ENCODE measurements at regions not wholly inside any gene's neighbourhood (a gene's known extent, or its start where the extent isn't known, plus 50 kb on each side); places are given as distances from the start of the nearest gene placed in this dataset.
A peak's percentile ranks its signal among the peaks of the same experiment; 100 is the strongest.

DNA sequence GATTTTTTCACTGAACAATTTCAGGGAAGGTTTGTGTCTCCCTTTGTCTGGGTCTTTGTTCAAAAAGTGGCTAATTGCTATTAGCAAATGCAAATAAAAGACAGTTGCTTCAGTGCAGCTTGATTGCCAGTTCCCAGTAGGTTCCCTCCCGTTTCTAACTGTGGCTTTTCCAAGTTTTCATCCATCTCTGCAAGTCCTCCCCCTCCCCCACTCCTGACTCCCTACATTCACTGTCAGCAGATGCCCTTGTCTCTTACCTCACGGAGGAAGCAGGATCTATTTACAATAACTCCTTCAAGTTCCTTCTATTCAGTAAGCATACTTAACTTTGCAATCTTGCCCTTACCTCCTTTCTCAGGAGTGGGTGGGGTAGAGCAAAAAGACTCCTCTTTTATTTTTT lies 55.4 kb upstream of the SCEL start:
- H3K4me1 Mint-ChIP-seq, result peaks cover 9% of the 10 kb centered on the region
- H3K27ac Mint-ChIP-seq, result no peak overlapping the region
- intact Hi-C loops (cut with micrococcal nuclease), result no loop called here
- peaks cover 0 to 8% (median 3%) of the 10 kb centered on the region in 7 donors for H3K9me3 Mint-ChIP-seq
- no peaks in the 10 kb centered on the region for H3K79me2 ChIP-seq (ENCODE audit: insufficient read depth, low read length)
- no peaks in the 10 kb centered on the region for H3K27me3 ChIP-seq (ENCODE audit: control insufficient read depth in 2 of 2, insufficient read depth in 2 of 2, low read length in 2 of 2)
- no peaks in the 10 kb centered on the region for H4K20me1 ChIP-seq (ENCODE audit: insufficient read depth, low read length)
- no peak overlapping the region for H3K9ac ChIP-seq (ENCODE audit: insufficient read depth, low read length, poor library complexity, severe bottlenecking)
- H3K36me3 Mint-ChIP-seq, result no peaks in the 10 kb centered on the region
- H3K4me1 ChIP-seq (ENCODE audit: control insufficient read depth in 1 of 2, insufficient read depth in 2 of 2, low read length in 2 of 2), result peaks cover 5 to 7% of the 10 kb centered on the region in 2 donors
- H3K9me3 ChIP-seq (replicated peaks in 1 of 2; ENCODE audit: control insufficient read depth in 1 of 2, insufficient read depth in 1 of 2, low read length in 2 of 2), result peaks cover 0 to 7% of the 10 kb centered on the region in 2 donors
- no peak overlapping the region for H3K4me2 ChIP-seq (replicated peaks; ENCODE audit: extremely low read depth, low read length, poor library complexity, severe bottlenecking)
- no peak overlapping the region for H3K4me3 ChIP-seq (replicated peaks in 1 of 3; ENCODE audit: low read depth in 2 of 3, low read length in 3 of 3)
- H3K27me3 Mint-ChIP-seq (ENCODE audit: low read depth in 3 of 3), result no peaks in the 10 kb centered on the region
- H2AFZ ChIP-seq (ENCODE audit: insufficient read depth, low read depth, low read length, poor library complexity, severe bottlenecking), result no peak overlapping the region
- no peak for DNase-seq
- WGBS (ENCODE audit: insufficient coverage), result 43% methylated on average over 1 of the region's 2 CpGs
- no peak for TF ChIP-seq CTCF (IDR thresholded peaks at IDR 0.05)
- no peaks in the 10 kb centered on the region for H3K36me3 ChIP-seq (replicated peaks in 1 of 2; ENCODE audit: control insufficient read depth in 1 of 2, insufficient read depth in 2 of 2, low read length in 2 of 2)
- H3K27ac ChIP-seq (ENCODE audit: low read depth in 1 of 2, low read length in 2 of 2), result no peak overlapping the region
- no peak overlapping the region for H3K4me3 Mint-ChIP-seq

DNA sequence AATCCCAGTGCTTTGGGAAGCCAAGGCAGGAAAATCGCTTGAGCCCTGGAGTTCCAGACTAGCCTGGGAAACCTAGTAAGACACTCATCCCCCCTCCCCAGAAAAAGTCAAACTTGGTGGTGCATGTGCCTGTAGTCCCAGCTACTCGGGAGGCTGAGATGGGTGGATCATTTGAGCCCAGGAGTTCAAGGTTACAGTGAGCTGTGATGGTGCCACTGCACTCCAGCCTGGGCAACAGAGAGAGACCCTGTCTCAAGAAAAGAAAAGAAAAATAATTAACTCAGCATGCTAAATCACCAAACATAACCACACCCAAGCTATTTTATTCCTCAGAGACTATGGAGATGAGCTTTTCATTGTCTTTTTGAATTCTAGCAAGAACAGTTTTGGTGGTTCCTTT lies 56.2 kb upstream of the SCEL start:
- Histone ChIP-seq H3K4me2 (replicated peaks; ENCODE audit: extremely low read depth, low read length, poor library complexity, severe bottlenecking) (no peak overlapping the region), H3K4me3 (replicated peaks in 1 of 3; ENCODE audit: low read depth in 2 of 3, low read length in 3 of 3) (no peak overlapping the region), H4K20me1 (ENCODE audit: insufficient read depth, low read length) (no peaks in the 10 kb centered on the region), H3K4me1 (ENCODE audit: control insufficient read depth in 1 of 2, insufficient read depth in 2 of 2, low read length in 2 of 2) (peaks cover 5 to 7% of the 10 kb centered on the region in 2 donors), H3K27me3 (ENCODE audit: control insufficient read depth in 2 of 2, insufficient read depth in 2 of 2, low read length in 2 of 2) (no peaks in the 10 kb centered on the region), H3K36me3 (replicated peaks in 1 of 2; ENCODE audit: control insufficient read depth in 1 of 2, insufficient read depth in 2 of 2, low read length in 2 of 2) (no peaks in the 10 kb centered on the region), H2AFZ (ENCODE audit: insufficient read depth, low read depth, low read length, poor library complexity, severe bottlenecking) (no peak overlapping the region), H3K27ac (ENCODE audit: low read depth in 1 of 2, low read length in 2 of 2) (no peak overlapping the region), H3K9me3 (replicated peaks in 1 of 2; ENCODE audit: control insufficient read depth in 1 of 2, insufficient read depth in 1 of 2, low read length in 2 of 2) (peaks cover 0 to 12% of the 10 kb centered on the region in 2 donors), H3K79me2 (ENCODE audit: insufficient read depth, low read length) (no peaks in the 10 kb centered on the region), H3K9ac (ENCODE audit: insufficient read depth, low read length, poor library complexity, severe bottlenecking) (no peak overlapping the region)
- H3K27ac Mint-ChIP-seq, result peak overlapping the region in 1 of 7 donors; percentile 3
- TF ChIP-seq CTCF (IDR thresholded peaks at IDR 0.05), result no peak
- no peaks in the 10 kb centered on the region for H3K27me3 Mint-ChIP-seq (ENCODE audit: low read depth in 3 of 3)
- no peak for DNase-seq
- peaks cover 9% of the 10 kb centered on the region for H3K4me1 Mint-ChIP-seq
- H3K4me3 Mint-ChIP-seq, result no peak overlapping the region
- peaks cover 4 to 14% (median 8%) of the 10 kb centered on the region in 7 donors for H3K9me3 Mint-ChIP-seq
- H3K36me3 Mint-ChIP-seq, result no peaks in the 10 kb centered on the region
- intact Hi-C loops (cut with micrococcal nuclease), result loop anchor here in 1 of 2 donors (10.0 kb wide), 1 partner anchor 155 kb away; the partner anchor contains the start of gene MYCBP2
- WGBS (ENCODE audit: insufficient coverage), result no CpG with 5 or more reads among the region's 2 CpGs

Data from CD14-positive monocyte (primary cell).